Gastrocnemius medialis (tissue), 4 donors: ENCODE measurements at regions not wholly inside any gene's neighbourhood (a gene's known extent, or its start where the extent isn't known, plus 50 kb on each side); places are given as distances from the start of the nearest gene placed in this dataset.
A peak's percentile ranks its signal among the peaks of the same experiment; 100 is the strongest.

Experiments used
- ATAC-seq, 2 donors: fragments of 150-250 bp; one replicate each; pipeline ENCODE4 v1.9.1; 2016
- DNase-seq, 2 donors: peaks; one replicate each; pipeline ENCODE4 v3.0.0-alpha.2; 2019
- H3K27ac ChIP-seq, 4 donors: fragments of 200-600 bp; sonication (generic); 1 replicate in 1 of 4; 2 replicates in 3 of 4; pipeline ENCODE4 v1.5.1; 2016 to 2018; ENCODE audit warnings: mild to moderate bottlenecking in 2 of 4, moderate library complexity in 1 of 4
- H3K27me3 ChIP-seq, 3 donors: fragments of 200-600 bp; sonication (generic) in 2 of 3; 1 replicate in 1 of 3; 2 replicates in 2 of 3; pipeline versions ENCODE4 v1.5.1 to v1.6.0; 2016 to 2019; ENCODE audit warnings: mild to moderate bottlenecking in 1 of 3, moderate library complexity in 1 of 3
- H3K36me3 ChIP-seq, 2 donors: fragments of 200-600 bp; sonication (generic) in 1 of 2; one replicate each; pipeline ENCODE4 v1.5.1; 2017 to 2018
- H3K4me1 ChIP-seq, 2 donors: fragments of 200-600 bp; sonication (generic) in 1 of 2; one replicate each; pipeline ENCODE4 v1.5.1; 2016 to 2017; ENCODE audit warnings: mild to moderate bottlenecking in 2 of 2
- H3K4me3 ChIP-seq, 4 donors: fragments of 200-600 bp; sonication (generic) in 3 of 4; 1 replicate in 1 of 4; 2 replicates in 3 of 4; pipeline ENCODE4 v1.5.1; 2016 to 2019; ENCODE audit warnings: mild to moderate bottlenecking in 2 of 4
- H3K9me3 ChIP-seq, 3 donors: fragments of 200-600 bp; sonication (generic) in 2 of 3; 1 replicate in 1 of 3; 2 replicates in 2 of 3; pipeline ENCODE4 v1.5.1; 2016 to 2019
- POLR2A ChIP-seq, 2 donors: fragments of 450-650 bp; IDR thresholded peaks; one replicate each; pipeline ENCODE4 v1.6.1; 2017; ENCODE audit warnings: antibody characterized with exemption in 2 of 2, mild to moderate bottlenecking in 2 of 2, moderate library complexity in 2 of 2
- in situ Hi-C, 4 donors: fragments of 200-750 bp; cut with MboI; loops; one replicate each; pipeline versions ENCODE4 v1.15.0 to v1.8.0; 2017; ENCODE audit warnings: low sequenced_read_pairs in 4 of 4
- intact Hi-C: fragments of 100-400 bp; cut with DNase I; formaldehyde crosslinking; loops from one replicate; pipeline ENCODE4 v1.15.1; 2023; ENCODE audit warnings: low total_unique reads
- TF ChIP-seq, protein P1 (sequence below), 5 experiments: fragments of 450-650 bp in 3 of 5; fragments of 200-600 bp in 2 of 5; sonication (generic) in 2 of 5; IDR thresholded peaks in 4 of 5; conservative IDR thresholded peaks in 1 of 5; 1 replicate in 4 of 5; 2 replicates in 1 of 5; pipeline ENCODE4 v1.5.1; 2016 to 2019; ENCODE audit warnings: antibody characterized with exemption in 5 of 5, mild to moderate bottlenecking in 3 of 5, moderate library complexity in 3 of 5

DNA sequence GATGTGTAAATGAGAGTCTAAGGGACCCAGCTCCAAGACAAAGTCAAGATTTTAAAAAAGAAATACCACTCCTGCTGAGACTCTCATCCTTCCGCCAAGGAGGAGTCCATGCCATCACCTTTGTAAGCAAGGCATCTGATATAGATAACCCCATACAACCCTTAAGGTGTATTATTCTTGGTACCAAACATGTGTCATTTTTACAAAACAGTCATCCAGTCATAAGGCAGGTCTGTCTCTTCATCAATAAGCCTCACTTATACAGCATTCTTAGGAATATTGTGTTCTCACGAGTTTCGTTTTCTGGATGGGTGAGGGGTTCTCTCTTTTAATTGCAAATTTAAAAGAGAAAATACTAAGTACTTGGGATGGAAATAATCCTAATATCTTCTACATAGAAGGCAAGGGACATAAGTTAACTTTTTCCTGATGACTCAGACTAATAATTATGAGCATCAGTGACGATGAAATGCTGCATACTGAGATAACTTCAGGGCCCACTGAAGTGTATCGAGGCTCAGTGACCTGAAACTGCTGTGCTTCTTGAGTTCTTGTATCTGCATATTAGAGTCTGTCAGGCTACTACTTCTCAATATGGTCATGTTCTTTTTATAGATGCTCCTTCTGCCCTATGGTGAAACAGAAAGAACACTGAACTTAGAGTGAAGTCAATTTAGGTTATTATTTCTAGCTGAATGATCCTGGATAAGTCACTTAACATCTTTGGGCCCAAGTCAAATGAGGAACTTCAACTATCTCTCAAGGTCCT, 166.6 kb downstream of the KLF12 start:
- peak in 1 of 2 donors; percentile 76 for ATAC-seq
- H3K4me1 ChIP-seq: peaks cover 29 to 33% of the 10 kb centered on the region in 2 donors
- intact Hi-C loops: no loop called here

DNA sequence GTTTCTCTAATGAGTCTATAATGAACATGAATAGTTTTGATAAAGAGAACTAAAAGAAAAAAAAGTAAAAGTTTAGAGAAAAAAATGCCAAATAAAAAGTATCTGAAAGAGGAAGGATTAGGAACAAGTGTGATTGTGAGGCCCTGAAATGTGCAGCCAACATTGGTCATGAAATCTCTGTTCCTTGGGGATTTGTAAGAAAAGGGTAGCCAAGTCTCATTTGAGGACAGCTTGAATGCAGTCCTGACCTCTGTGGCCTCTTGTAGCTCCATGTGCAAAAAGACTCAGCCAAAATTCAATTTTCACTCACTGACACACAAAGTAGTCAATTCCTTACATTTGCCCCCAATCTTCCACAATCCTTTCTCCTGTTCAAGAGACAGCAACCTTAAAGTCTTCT, 167.9 kb downstream of the KLF12 start:
- Histone ChIP-seq H3K27ac (no peak overlapping the region), H3K4me1 (peaks cover 29 to 30% of the 10 kb centered on the region in 2 donors), H3K9me3 (no peaks in the 10 kb centered on the region), H3K4me3 (no peak overlapping the region), H3K36me3 (no peaks in the 10 kb centered on the region), H3K27me3 (no peaks in the 10 kb centered on the region)
- DNase-seq (peak in 1 of 2 donors; percentile 4), ATAC-seq (peak in 1 of 2 donors; percentile 39)
- in situ Hi-C loops (no loop called here), intact Hi-C loops (no loop called here)
- no peak for TF ChIP-seq POLR2A (IDR thresholded peaks at IDR 0.05)
- TF ChIP-seq, protein P1, sequence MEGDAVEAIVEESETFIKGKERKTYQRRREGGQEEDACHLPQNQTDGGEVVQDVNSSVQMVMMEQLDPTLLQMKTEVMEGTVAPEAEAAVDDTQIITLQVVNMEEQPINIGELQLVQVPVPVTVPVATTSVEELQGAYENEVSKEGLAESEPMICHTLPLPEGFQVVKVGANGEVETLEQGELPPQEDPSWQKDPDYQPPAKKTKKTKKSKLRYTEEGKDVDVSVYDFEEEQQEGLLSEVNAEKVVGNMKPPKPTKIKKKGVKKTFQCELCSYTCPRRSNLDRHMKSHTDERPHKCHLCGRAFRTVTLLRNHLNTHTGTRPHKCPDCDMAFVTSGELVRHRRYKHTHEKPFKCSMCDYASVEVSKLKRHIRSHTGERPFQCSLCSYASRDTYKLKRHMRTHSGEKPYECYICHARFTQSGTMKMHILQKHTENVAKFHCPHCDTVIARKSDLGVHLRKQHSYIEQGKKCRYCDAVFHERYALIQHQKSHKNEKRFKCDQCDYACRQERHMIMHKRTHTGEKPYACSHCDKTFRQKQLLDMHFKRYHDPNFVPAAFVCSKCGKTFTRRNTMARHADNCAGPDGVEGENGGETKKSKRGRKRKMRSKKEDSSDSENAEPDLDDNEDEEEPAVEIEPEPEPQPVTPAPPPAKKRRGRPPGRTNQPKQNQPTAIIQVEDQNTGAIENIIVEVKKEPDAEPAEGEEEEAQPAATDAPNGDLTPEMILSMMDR (IDR thresholded peaks at IDR 0.05 in 4 of 5, conservative IDR thresholded peaks at IDR 0.05 in 1 of 5): no peak

More for the DNA sequence above, 166.6 kb downstream of the KLF12 start:
- Histone ChIP-seq H3K9me3 (no peaks in the 10 kb centered on the region), H3K27ac (no peak overlapping the region), H3K27me3 (no peaks in the 10 kb centered on the region), H3K4me3 (no peak overlapping the region), H3K36me3 (no peaks in the 10 kb centered on the region)
- in situ Hi-C loops: no loop called here
- no peak for TF ChIP-seq POLR2A (IDR thresholded peaks at IDR 0.05)
- TF ChIP-seq, protein P1 (IDR thresholded peaks at IDR 0.05 in 4 of 5, conservative IDR thresholded peaks at IDR 0.05 in 1 of 5): no peak
- DNase-seq: no peak

DNA sequence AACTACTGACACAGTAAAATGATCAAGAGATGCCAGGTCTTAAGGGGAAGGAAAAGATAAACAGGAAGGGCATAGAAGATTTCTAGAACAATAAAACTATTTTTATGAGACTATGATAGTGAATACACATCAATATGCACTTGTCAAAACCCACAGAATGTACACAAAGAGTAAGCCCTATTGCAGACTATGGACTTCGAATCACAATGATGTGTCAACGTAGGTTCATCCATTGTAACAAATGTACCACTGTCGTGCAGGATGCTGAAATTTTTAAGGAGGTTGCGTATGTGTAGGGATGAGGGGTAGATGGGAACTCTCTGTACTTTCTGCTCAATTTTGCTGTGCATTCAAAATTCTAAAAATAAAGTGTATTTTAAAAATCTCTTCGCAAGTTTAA, 171.9 kb downstream of the KLF12 start:
- no peaks in the 10 kb centered on the region for H3K9me3 ChIP-seq
- in situ Hi-C loops: no loop called here
- peaks cover 14 to 20% of the 10 kb centered on the region in 2 donors for H3K4me1 ChIP-seq
- H3K36me3 ChIP-seq: no peaks in the 10 kb centered on the region
- no peak overlapping the region for H3K4me3 ChIP-seq
- ATAC-seq (no peak), DNase-seq (no peak)
- intact Hi-C loops: no loop called here
- no peaks in the 10 kb centered on the region for H3K27me3 ChIP-seq
- TF ChIP-seq, protein P1 (IDR thresholded peaks at IDR 0.05 in 4 of 5, conservative IDR thresholded peaks at IDR 0.05 in 1 of 5): no peak
- no peak for TF ChIP-seq POLR2A (IDR thresholded peaks at IDR 0.05)
- no peak overlapping the region for H3K27ac ChIP-seq

DNA sequence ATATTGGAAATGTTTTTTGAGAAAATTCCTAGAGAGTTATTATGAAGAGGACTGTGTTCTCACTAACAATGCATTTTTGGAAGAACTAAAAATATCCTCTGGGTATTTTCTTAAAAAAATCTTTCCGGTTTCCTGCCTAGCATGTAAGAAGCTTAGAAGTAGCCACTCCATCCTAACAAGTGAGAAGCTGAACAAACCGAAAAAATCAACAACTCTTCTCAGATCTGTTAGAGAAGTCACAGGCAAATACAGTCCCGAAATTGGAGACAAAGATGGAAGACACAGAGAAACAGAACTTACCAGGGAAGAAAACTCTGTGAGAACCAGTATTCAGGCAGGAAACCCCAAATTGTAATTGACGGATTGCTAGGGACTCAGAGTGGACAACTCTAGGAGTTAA, 173.0 kb downstream of the KLF12 start:
- Histone ChIP-seq H3K9me3 (no peaks in the 10 kb centered on the region), H3K4me3 (no peak overlapping the region), H3K27ac (no peak overlapping the region), H3K4me1 (peaks cover 6 to 9% of the 10 kb centered on the region in 2 donors), H3K27me3 (no peaks in the 10 kb centered on the region), H3K36me3 (no peaks in the 10 kb centered on the region)
- in situ Hi-C loops (no loop called here), intact Hi-C loops (no loop called here)
- no peak for TF ChIP-seq POLR2A (IDR thresholded peaks at IDR 0.05)
- TF ChIP-seq, protein P1 (IDR thresholded peaks at IDR 0.05 in 4 of 5, conservative IDR thresholded peaks at IDR 0.05 in 1 of 5): no peak
- DNase-seq (no peak), ATAC-seq (no peak)
